ENCODE measurements at regions not wholly inside any gene's neighbourhood (a gene's known extent, or its start where the extent isn't known, plus 50 kb on each side); places are given as distances from the start of the nearest gene placed in this dataset.

DNA sequence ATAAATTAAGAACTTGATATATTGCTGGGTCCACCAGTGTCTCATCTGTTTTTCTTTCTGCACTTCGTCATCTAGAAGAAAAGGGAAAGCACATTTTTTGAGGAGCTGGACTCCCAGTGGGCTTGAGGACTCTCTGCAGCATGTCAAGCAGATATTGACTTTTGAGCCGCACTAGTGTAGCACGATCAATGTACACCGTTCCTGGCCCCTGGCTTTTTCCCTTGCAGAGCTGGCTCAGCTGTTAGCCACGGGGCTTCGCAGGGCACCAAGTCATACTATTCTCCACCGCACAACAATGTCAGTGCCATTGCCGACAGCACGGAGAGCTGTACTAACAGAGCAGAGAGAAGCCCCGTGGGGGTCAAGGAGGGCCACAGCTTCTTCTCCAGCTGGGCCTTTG lies 235.4 kb upstream of the HABP2 start:
- DNase-seq (ENCODE audit: low read depth in 4 of 4, low spot score in 3 of 4) = no peak

DNA sequence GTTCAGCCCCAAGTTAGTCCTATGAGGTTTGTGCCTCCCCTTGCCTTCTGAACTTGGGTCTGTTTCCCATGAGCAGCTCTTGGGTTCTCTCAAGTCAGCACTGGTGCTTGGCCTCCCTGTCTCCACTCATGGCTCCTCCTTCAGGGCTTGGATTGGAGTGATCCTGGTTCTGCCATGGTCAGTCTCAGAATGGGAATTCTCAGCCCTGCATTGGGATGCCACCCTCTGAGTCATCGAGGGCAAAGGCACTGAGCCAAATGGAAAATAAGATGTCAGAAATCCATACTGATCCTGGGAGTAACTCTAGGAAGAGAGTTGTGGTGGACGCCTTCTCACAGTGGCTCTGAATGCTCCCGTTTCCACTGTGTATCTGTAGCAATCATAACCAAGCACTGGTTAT lies 233.4 kb upstream of the HABP2 start:
- no peak for DNase-seq (ENCODE audit: low read depth in 4 of 4, low spot score in 3 of 4)

DNA sequence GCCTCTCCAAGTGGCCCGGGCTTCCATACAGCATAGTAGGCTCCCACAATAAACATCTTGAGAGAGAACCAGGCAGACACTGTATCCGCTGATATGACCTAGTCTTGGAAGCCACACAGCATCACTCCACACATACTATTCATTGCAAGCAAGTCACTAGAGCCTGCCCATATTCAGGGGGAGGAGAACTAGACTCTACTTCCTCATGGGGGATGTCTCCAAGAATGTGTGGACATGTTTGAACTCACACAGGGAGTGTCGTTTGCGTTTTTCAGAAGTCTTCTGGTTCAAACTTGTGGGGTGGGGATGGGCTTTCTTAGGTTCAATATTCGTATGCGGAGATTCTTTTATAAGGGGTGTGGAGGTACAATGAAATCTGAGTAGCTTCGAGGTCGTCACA lies 232.6 kb upstream of the HABP2 start:
- no peak for DNase-seq (ENCODE audit: low read depth in 4 of 4, low spot score in 3 of 4)

DNA sequence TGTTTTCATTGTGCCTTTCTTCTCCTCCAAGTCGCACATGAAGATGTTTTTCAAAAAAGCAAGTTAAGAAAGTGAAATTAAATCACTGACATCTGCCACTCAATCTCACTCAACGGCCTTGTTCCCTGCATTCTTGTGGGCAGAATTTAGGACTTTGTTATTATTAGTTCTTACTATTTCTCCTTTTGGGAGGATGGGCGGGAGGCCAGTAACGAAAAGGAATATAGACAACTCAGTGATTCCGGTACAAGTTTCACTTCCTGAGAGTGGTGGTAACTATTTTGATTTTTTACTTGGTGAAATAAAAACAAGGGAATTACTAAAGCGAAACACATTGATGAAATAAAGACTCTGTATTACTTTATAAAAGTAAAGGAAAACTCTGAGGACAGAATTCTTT lies 231.9 kb upstream of the HABP2 start:
- DNase-seq (ENCODE audit: low read depth in 4 of 4, low spot score in 3 of 4) = no peak

DNA sequence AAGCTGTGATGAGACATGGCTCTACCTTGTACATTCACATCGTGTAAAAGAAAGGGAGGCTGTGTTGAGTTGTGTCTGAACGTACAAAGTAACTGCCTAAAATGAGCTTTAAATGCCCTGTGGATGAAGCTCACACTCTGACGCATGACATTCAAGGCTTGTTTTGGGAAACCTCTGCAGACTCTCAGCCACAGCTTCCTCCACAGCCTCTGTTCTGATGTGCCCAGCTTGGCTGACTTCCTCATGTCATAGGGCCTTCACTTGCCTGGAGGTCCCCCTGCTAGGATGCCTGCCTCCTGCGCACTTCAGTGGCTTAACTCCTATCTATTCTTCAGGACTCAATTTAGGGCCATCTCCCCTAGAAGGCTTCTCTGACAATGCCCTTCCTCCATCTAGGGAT lies 230.0 kb upstream of the HABP2 start:
- DNase-seq (ENCODE audit: low read depth in 4 of 4, low spot score in 3 of 4) = no peak

DNA sequence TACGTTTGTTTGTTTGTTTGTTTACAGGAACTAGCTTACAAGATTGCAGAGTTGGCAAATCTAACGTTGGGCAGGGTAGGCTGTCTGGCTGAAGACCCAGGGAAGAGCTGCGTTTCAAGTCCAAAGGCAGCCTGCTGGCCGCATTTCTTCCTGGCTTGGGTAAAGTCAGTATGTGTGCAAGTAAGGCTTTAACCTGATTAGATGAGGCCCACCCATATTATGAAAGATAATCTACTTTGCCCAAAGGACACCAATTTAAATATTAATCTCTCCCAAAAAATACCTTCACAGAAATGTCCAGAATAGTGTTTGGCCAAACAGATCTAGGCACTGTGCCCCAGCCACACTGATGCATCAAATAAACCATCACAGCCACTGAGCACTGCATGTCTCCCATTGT lies 228.9 kb upstream of the HABP2 start:
- no peak for DNase-seq (ENCODE audit: low read depth in 4 of 4, low spot score in 3 of 4)

DNA sequence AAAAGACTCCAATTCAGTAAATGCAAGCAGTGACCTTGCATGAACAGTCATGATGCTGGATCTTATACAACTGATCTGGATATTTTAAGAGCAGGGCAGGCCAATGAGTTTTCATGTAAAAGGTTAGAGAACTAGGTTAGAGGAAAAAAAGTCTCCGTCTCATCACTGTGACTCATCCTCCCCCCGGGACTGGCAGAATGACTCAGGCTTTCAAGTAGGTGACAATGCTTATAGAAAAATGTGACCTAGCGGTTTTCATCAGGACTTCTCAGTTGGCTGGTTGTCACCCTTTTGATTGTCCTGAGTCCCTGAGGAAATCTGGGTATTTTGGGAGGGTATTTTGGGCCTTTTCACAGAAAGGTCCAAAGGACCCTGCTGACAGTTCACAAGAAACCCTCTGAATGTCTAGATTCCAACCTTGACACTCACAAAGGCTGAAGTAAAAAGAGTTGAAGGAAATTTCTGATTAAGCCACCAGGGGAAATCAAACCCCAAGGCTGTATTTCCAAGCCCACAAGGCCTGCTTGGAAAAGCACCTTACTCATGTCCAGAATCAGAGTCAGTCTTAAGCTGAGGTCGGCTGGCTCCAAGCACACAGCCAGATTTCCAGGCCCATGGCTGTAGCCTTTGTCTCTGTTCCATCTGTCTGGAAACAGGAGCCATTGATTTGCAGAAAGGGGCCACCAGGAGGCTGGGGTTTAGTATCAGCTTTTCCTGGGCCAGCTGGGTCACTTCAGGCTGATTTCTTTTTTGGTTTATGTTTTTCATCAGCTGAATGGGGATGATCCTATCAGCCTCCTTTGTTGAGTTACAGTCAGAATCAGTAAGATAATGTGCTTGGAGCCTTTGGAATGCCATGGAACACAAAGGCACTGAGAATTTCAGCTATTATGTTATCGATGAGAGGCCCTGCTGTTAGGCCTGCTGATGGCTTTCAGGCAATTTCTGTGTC lies 226.4 kb upstream of the HABP2 start:
- DNase-seq (ENCODE audit: low read depth in 4 of 4, low spot score in 3 of 4) = no peak

DNA sequence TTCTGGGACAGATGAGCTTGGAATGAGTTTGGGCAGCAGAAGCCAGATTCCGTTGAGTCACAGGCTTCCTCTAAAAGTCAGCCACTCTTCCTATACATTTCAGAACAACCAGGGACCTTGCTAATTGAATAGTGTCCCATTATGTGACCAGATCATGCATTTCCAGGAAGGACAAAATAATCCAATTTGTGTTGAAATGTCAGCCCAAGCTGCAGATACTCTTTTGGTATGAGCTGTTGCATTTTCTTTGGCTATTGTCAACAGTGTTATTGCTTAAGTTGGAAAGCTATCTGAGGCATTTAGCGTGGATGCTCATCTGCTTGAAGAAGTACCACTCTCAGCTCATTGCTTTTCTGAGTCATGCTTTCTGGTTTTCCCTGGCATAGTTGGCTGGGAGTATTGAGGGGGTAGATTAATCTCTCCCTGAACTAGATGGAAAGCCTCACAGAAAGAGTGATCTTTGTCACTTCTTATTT lies 223.7 kb upstream of the HABP2 start:
- no peak for DNase-seq (ENCODE audit: low read depth in 4 of 4, low spot score in 3 of 4)

DNA sequence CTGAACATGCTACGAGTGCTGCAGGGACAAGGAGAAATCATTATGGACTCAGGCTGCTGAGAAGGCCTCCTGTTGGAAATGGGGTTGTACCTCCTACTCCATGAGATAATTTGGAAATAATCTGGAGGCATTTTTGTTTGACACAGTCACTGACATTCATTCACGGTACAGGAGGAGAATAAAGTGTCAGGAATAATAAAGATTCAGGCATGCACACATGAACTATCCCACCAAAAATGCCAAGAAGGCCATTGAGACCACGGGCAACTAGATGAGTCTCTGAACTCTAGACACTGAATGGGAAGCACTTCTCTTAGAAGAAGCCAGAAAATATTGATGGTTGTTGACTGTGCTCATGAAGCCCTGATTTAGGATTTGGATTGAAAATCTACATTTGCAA lies 220.9 kb upstream of the HABP2 start:
- no peak for DNase-seq (ENCODE audit: low read depth in 4 of 4, low spot score in 3 of 4)

DNA sequence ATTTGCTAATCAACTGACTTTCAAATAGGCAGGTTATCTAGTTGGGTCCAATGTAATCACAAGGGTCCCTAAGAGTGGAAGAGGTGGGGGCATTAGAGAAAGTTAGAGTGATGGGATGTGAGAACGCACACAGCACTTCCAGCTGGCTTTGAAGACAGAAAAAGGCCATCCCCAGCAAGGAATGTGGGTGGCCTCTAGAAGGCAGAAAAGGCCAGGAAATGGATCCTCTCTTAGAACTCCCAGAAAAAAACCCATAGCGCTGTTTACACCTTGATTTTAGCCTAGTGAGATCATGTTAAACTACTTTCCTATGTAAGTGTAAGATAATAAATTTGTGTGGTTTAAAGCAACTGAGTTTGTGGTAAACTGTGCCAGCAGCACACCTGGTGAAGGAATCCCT lies 219.5 kb upstream of the HABP2 start:
- no peak for DNase-seq (ENCODE audit: low read depth in 4 of 4, low spot score in 3 of 4)

DNA sequence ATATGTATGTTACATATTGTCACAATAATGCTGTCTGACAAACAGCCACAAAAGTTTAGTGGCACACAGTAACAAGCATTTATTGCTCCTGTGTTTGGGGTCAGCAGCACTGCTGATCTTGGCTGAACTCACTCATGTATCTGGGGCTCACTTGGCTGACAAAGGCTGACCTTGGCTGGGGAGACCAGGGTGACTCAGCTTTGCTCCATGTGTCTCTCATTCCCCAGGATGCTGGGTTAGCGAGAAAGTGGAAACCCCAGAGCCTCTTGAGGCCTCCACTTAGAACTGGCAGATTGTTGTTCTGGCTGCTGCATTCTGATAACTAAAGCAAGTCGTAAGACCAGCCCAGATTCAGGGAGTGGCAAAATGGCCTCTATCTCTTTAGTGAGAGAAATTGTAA lies 217.3 kb upstream of the HABP2 start:
- no peak for DNase-seq (ENCODE audit: low read depth in 4 of 4, low spot score in 3 of 4)

DNA sequence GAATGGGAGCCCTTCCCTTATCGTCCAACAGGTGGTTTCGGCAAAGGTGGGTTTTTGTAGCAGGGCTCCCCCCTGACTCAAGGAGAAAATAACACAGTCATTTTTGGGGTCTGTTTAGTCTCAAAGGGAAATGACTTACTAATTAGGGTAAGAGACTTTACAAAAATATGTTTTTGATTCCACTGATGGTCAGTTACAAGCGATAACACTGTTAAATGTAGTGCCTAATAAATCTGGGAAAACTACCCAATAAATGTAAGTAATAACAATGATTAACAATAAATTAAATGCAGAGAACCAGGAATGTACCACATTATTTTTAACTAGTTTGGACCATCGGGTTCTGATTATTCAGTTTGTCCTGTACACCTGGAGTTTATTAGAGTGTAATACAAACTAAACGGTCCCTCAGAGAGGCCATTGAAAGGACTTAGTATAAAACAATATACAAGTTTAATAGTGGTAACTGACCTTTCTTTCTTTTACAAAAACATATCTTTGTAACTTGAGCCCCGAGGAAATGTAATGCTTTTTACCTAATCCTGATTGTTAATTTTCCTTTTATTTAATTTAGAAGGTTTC lies 216.2 kb upstream of the HABP2 start:
- DNase-seq (ENCODE audit: low read depth in 4 of 4, low spot score in 3 of 4) = no peak

DNA sequence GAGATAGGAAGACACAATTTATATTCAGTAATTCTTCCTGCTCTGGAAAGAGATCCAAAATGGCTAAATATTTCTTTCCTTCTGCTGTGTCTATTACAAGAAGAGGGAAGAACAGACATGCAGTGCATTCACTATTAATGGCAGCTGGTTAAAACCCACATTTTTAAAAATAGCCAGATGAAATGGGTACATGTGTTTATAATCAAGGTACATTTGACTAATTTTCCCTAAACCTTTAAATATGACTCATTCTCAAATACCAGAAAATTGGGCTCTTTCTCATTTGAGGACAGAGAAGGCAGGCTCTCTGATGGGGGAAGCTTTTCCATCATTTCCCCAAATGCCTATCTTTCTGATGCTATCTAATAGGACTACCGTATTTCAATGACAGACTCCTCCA lies 215.7 kb upstream of the HABP2 start:
- no peak for DNase-seq (ENCODE audit: low read depth in 4 of 4, low spot score in 3 of 4)

DNA sequence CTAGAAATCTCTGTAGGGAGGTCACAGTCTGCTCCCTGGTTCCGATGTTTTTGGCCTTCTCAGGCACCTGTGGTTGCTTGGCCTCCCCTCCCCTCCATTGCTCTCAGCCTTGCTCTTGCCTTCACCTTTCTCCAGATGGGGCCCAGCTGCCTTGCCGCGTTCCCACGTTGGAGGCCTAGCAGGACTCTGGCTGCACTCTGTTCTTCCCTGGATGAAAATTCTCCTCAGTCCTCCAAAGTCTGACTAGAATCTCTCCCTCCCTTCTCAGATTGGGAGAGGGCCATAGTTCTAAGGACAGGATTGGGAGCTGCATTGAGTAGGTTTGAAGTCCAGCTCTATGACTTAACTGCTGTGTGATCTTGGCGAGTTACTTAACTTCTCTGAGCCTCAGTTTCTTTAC lies 213.7 kb upstream of the HABP2 start:
- DNase-seq (ENCODE audit: low read depth in 4 of 4, low spot score in 3 of 4) = no peak

DNA sequence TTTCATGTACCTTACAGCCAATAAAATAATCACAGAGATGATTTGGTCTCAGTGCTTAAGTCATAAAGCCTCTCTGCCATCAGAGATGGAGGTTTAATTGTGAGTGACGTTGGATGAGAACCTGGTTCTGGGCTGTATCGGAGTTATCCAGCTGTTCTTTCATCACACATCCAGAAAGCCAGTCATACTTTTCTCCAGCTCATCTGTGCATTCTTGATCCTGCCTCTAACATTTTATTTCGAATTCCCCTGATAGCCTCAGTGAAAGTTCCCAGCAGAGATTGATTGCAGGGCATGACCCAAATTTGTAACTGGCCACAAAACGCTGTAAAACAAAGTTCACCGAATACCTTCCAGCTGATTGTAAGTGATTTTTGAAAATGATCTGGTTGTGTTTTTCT lies 212.6 kb upstream of the HABP2 start:
- no peak for DNase-seq (ENCODE audit: low read depth in 4 of 4, low spot score in 3 of 4)

DNA sequence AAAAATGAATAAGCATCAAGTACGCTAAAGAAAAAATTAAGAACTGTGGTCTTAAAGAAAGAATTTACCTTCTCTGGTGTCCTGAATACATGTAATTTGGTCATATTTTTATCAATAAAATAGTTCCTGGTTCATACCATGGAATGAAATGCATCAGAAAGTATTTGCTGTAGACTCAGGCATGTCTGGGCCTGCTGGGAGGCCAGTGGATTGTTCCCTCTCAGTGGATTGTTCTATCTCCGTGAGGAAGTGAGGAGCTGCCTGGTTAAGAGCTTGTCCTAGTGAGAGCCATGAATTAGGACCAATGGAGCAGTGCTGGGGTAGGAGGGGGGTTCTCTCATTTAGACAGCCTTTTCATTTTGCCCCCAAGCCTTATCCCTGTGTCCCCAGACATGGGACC lies 211.7 kb upstream of the HABP2 start:
- DNase-seq (ENCODE audit: low read depth in 4 of 4, low spot score in 3 of 4) = no peak

DNA sequence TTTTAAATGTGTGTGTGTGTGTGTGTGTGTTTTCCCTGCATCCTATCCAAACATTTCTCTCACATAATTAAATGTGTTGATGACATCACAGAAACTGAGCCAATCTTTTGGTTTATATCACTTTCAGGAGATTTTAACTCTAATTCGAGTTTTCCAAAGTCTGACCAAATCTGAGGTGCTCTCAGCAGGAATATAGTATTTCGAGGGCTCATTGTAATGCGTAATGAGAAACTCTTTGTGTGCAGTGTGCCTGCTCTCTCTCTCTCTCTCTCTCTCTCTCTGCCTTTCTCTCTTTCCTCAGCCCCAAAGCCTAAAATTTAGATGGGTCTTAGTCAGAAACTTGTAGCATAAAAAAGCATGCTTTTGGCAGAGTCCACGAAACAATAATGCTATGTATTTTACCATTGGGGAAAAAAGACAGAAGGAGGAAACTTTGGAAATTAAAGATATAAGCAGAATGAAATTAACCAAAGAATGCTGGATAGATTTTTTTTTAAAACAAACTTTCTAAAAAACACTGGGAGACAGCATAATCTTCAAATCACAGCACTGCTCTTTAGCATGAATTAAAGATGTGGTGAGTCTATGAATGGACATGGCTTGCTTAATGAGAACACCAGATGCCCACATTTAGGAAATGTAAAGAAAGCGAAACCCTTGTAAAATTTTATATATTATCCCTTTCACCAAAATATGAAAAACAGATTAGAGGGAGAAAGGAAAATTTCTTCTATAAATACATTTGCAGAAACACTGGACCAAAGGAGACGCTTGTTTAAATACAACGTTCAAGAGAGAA lies 206.8 kb upstream of the HABP2 start:
- no peak for DNase-seq (ENCODE audit: low read depth in 4 of 4, low spot score in 3 of 4)

DNA sequence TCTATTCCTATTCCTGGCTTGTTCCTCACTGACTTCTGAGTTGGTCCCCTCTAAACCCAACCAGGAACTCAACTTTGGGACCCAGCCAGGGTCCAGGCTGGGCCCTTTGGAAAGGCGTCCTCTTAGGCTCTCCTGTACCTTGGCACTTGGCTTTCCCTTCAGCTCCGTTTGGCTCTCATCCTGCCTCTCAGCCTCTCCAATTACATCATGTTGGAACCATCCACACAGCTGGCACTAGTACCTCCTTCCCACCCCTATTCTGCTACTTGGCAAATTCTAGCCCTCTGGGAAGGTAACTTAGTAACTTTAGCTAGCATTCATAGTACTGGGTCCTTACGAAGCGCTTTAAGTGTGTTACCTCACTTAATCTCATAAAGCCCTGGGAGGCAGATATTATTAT lies 205.3 kb upstream of the HABP2 start:
- DNase-seq (ENCODE audit: low read depth in 4 of 4, low spot score in 3 of 4) = no peak

DNA sequence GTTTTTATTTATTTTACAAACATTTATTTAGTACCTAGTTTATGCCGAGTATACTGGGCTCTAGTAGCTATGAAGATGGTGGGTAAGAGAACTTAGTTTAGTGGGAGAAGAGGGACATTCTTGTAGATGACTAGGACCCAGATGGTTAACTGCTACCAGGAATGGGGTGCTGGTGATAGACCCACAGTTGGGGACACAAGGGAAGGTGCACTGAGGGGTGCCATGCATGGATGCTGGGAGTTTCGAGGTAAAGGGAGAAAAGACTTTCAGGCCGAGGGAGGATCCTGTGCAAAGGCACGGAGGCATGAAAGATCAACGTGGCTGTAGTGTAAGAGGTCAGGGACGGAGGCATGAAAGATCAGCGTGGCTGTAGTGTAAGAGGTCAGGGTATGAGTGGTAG lies 204.2 kb upstream of the HABP2 start:
- no peak for DNase-seq (ENCODE audit: low read depth in 4 of 4, low spot score in 3 of 4)

DNA sequence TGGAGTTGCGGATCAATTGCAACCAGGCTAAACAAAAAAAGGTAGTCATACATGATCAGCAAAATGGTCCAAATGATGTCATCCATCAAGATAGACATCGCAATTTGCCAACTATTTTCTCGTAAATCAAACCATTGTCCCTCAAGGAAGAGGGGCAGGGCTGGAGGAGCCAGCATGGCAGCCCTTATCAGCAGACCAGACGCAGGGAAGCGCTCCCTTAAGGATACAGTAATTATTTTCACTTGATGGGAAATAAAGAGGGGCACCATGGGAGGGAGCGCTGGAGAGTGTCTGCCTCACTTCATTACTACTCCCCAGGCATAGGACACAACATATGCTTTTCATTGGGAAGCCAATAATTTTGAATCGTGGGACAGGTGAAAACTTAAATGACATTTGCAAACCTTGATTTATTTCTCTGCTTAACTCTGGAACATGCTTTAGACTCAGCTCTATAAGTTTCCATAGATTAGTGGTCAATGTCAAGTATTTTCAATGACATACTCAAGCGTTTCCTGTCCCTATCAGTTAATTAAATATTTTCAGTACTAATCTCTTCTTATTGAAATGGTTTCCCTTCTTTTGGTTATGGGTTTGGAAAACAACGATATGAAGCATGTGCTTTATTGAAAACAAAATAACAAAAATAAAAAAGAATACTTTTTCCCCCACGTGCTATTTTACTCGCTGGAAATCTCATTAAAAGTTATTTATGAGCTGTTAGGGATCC lies 202.4 kb upstream of the HABP2 start:
- DNase-seq (ENCODE audit: low read depth in 4 of 4, low spot score in 3 of 4) = no peak

DNA sequence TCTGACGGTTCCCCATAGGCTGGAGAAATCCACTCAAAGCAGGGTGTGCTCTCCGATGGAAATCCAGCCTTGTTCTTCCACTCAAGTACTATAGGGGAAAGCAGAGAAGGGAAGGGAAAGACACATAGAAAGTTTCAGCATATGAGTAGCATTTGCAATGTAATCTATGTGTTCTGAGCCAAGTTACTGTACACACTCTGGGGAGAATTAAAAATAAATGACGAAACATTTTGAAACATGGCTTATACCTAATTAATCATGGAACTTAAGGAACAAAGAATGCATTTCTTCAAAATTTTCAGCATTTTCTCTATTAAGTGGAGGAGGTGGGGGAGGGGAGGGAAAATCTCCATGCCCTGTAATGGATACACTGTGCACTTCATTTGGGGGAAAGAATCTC lies 198.1 kb upstream of the HABP2 start:
- DNase-seq (ENCODE audit: low read depth in 4 of 4, low spot score in 3 of 4) = no peak

Measured in right renal pelvis (tissue), 4 donors.